H1 (cell line): ENCODE measurements at regions not wholly inside any gene's neighbourhood (a gene's known extent, or its start where the extent isn't known, plus 50 kb on each side); places are given as distances from the start of the nearest gene placed in this dataset.

ENCODE experiments used
- CTCF ChIA-PET: fragments of 300-600 bp; sonication (Branson Sonifier 250); formaldehyde crosslinking; loops from one replicate; lab custom pipeline; 2021; ENCODE audit not compliant: partially characterized antibody; lab: Charles Lee
- POLR2A ChIA-PET: fragments of 300-600 bp; sonication (Branson Sonifier 250); formaldehyde crosslinking; loops from one replicate; lab custom pipeline; 2021; ENCODE audit warnings: inconsistent platforms; ENCODE audit not compliant: partially characterized antibody; lab: Charles Lee
- DNase-seq, 2 experiments: peaks; one replicate each; pipeline versions ENCODE4 v3.0.0 to v3.0.0-alpha.2; 2010 to 2022; ENCODE audit warnings: low spot score in 2 of 2, low read depth in 1 of 2, mixed read lengths in 1 of 2
- FAIRE-seq: peaks from 2 replicates; lab custom pipeline; 2011; peaks lifted over from hg19 to GRCh38; lab: Jason Lieb, UNC
- H2AFZ ChIP-seq: 2 replicates; pipeline ENCODE4 v1.8.1; 2012; ENCODE audit warnings: low read length, inconsistent platforms
- H2AK5ac ChIP-seq: 2 replicates; pipeline ENCODE4 v1.6.1; 2013; ENCODE audit warnings: low read depth, low read length
- H2BK120ac ChIP-seq: replicated peaks from 2 replicates; pipeline ENCODE3; 2013; ENCODE audit warnings: low read depth, low read length, inconsistent platforms
- H2BK12ac ChIP-seq: 2 replicates; pipeline ENCODE4 v1.6.1; 2013; ENCODE audit warnings: low read depth, low read length
- H2BK15ac ChIP-seq: 2 replicates; pipeline ENCODE4 v1.6.1; 2013; ENCODE audit warnings: low read length
- H2BK20ac ChIP-seq: 2 replicates; pipeline ENCODE4 v1.6.1; 2013; ENCODE audit warnings: low read length
- H2BK5ac ChIP-seq: 2 replicates; pipeline ENCODE4 v1.6.1; 2013; ENCODE audit warnings: low read depth, low read length
- H3K14ac ChIP-seq: 2 replicates; pipeline ENCODE4 v1.6.1; 2013; ENCODE audit warnings: inconsistent platforms; ENCODE audit not compliant: insufficient read length
- H3K18ac ChIP-seq: 2 replicates; pipeline ENCODE4 v1.6.1; 2013; ENCODE audit warnings: low read length; ENCODE audit errors: extremely low read depth
- H3K23ac ChIP-seq: 2 replicates; pipeline ENCODE4 v1.6.1; 2013; ENCODE audit warnings: inconsistent platforms; ENCODE audit not compliant: insufficient read length
- H3K23me2 ChIP-seq: 2 replicates; pipeline ENCODE4 v1.6.1; 2013; ENCODE audit warnings: low read depth, low read length
- H3K27ac ChIP-seq: 2 replicates; pipeline ENCODE4 v1.6.1; 2011; ENCODE audit warnings: low read depth, low read length, inconsistent platforms
- H3K27me3 ChIP-seq, 4 experiments: replicated peaks in 1 of 4; 1 replicate in 1 of 4; 2 replicates in 3 of 4; pipeline versions ENCODE4 v1.6.1 to v1.8.1; 2011 to 2013; ENCODE audit warnings: low read length in 3 of 4, mild to moderate bottlenecking in 3 of 4, inconsistent platforms in 2 of 4, mixed read lengths in 2 of 4, moderate library complexity in 1 of 4; ENCODE audit not compliant: control insufficient read depth in 3 of 4, insufficient read depth in 3 of 4; ENCODE audit errors: extremely low read depth in 1 of 4
- H3K36me3 ChIP-seq, 4 experiments: 2 replicates each; pipeline versions ENCODE4 v1.6.1 to v1.8.1; 2011 to 2013; ENCODE audit warnings: mild to moderate bottlenecking in 4 of 4, low read length in 3 of 4, moderate library complexity in 2 of 4, control low read depth in 1 of 4, inconsistent platforms in 1 of 4; ENCODE audit not compliant: insufficient read depth in 4 of 4, control insufficient read depth in 2 of 4
- H3K4ac ChIP-seq: replicated peaks from 2 replicates; pipeline ENCODE3; 2013; ENCODE audit warnings: low read length, low read depth, mixed read lengths, inconsistent platforms; ENCODE audit not compliant: insufficient read length
- H3K4me1 ChIP-seq, 4 experiments: replicated peaks in 1 of 4; 1 replicate in 1 of 4; 2 replicates in 3 of 4; pipeline versions ENCODE4 v1.6.1 to v1.8.1; 2011 to 2013; ENCODE audit warnings: low read length in 3 of 4, inconsistent platforms in 2 of 4, mixed read lengths in 1 of 4; ENCODE audit not compliant: insufficient read depth in 4 of 4, control insufficient read depth in 3 of 4
- H3K4me2 ChIP-seq, 2 experiments: 2 replicates each; pipeline versions ENCODE4 v1.6.1 to v1.8.1; 2011 to 2013; ENCODE audit warnings: low read depth in 2 of 2, low read length in 2 of 2, control low read depth in 1 of 2, inconsistent platforms in 1 of 2, mild to moderate bottlenecking in 1 of 2; ENCODE audit not compliant: insufficient read depth in 1 of 2
- H3K4me3 ChIP-seq, 4 experiments: fragments of 200-600, 300-600 bp in 1 of 4; sonication (generic), shearing (Covaris generic), sonication (Bioruptor Twin) in 1 of 4; 2 replicates each; pipeline versions ENCODE4 v1.5.1 to v1.8.1; 2011 to 2016; ENCODE audit warnings: low read length in 4 of 4, low read depth in 3 of 4, control low read depth in 2 of 4, inconsistent platforms in 2 of 4, mild to moderate bottlenecking in 2 of 4, mixed read lengths in 1 of 4, moderate library complexity in 1 of 4; ENCODE audit not compliant: insufficient read depth in 2 of 4; ENCODE audit errors: extremely low read depth in 1 of 4
- H3K56ac ChIP-seq: replicated peaks from 2 replicates; pipeline ENCODE3; 2013; ENCODE audit warnings: low read depth, mild to moderate bottlenecking, mixed read lengths, low read length, inconsistent platforms; ENCODE audit not compliant: insufficient read length
- H3K79me1 ChIP-seq: 2 replicates; pipeline ENCODE4 v1.6.1; 2013; ENCODE audit warnings: low read depth, low read length, control low read depth
- H3K79me2 ChIP-seq, 2 experiments: 2 replicates each; pipeline versions ENCODE4 v1.6.1 to v1.8.1; 2012 to 2013; ENCODE audit warnings: low read length in 2 of 2, mild to moderate bottlenecking in 2 of 2, inconsistent platforms in 1 of 2; ENCODE audit not compliant: insufficient read depth in 2 of 2, control insufficient read depth in 1 of 2
- H3K9ac ChIP-seq, 4 experiments: replicated peaks in 1 of 4; 1 replicate in 1 of 4; 2 replicates in 3 of 4; pipeline versions ENCODE4 v1.6.1 to v1.8.1; 2011 to 2013; ENCODE audit warnings: low read depth in 3 of 4, low read length in 3 of 4, control low read depth in 2 of 4, mild to moderate bottlenecking in 2 of 4, moderate library complexity in 2 of 4, inconsistent platforms in 1 of 4; ENCODE audit errors: extremely low read depth in 1 of 4
- H3K9me3 ChIP-seq, 2 experiments: 2 replicates each; pipeline versions ENCODE4 v1.6.1 to v1.8.1; 2012 to 2013; ENCODE audit warnings: mild to moderate bottlenecking in 2 of 2, moderate library complexity in 2 of 2, control low read depth in 1 of 2, inconsistent platforms in 1 of 2, low read depth in 1 of 2, low read length in 1 of 2, mixed read lengths in 1 of 2; ENCODE audit not compliant: insufficient read depth in 2 of 2
- H4K20me1 ChIP-seq, 2 experiments: replicated peaks in 1 of 2; 2 replicates each; pipeline versions ENCODE3 to v1.8.1; 2011 to 2013; ENCODE audit warnings: inconsistent platforms in 2 of 2, low read length in 2 of 2, mild to moderate bottlenecking in 1 of 2; ENCODE audit not compliant: insufficient read depth in 2 of 2, control insufficient read depth in 1 of 2
- H4K5ac ChIP-seq: 2 replicates; pipeline ENCODE4 v1.6.1; 2013; ENCODE audit warnings: low read length, low read depth, mixed read lengths, inconsistent platforms; ENCODE audit not compliant: insufficient read length
- H4K8ac ChIP-seq: 2 replicates; pipeline ENCODE4 v1.8.0; 2013; ENCODE audit warnings: mild to moderate bottlenecking, moderate library complexity, low read length, inconsistent platforms; ENCODE audit not compliant: insufficient read depth; ENCODE audit errors: extremely low read depth
- H4K91ac ChIP-seq: replicated peaks from 2 replicates; pipeline ENCODE3; 2013; ENCODE audit warnings: low read length, mixed read lengths, inconsistent platforms; ENCODE audit not compliant: insufficient read length
- CBX5 ChIP-seq: fragments of 300-800, 300-1000 bp; sonication (generic); IDR thresholded peaks from 2 replicates; pipeline ENCODE4 v1.7.1; 2016; ENCODE audit warnings: antibody characterized with exemption, low read length, low read depth
- HDAC6 ChIP-seq: IDR thresholded peaks from one replicate; pipeline ENCODE4 v1.7.1; 2012; ENCODE audit warnings: low read depth, mild to moderate bottlenecking, inconsistent platforms, low read length, moderate library complexity
- JUN ChIP-seq: IDR thresholded peaks from 2 replicates; pipeline ENCODE4 v1.6.1; 2011; ENCODE audit warnings: low read depth, mild to moderate bottlenecking, improper control_type of control experiment, low read length
- NANOG ChIP-seq: IDR thresholded peaks from 2 replicates; pipeline ENCODE4 v1.6.1; 2011; ENCODE audit warnings: low read length, low read depth, mild to moderate bottlenecking, inconsistent platforms; ENCODE audit not compliant: insufficient read depth, poor library complexity, severe bottlenecking
- SAP30 ChIP-seq: fragments of 300-600 bp; sonication (generic); IDR thresholded peaks from 2 replicates; pipeline ENCODE4 v1.7.1; 2012; ENCODE audit warnings: low read length, moderate library complexity, mild to moderate bottlenecking, inconsistent platforms; ENCODE audit not compliant: insufficient read depth, insufficient replicate concordance
- TCF12 ChIP-seq: IDR thresholded peaks from 2 replicates; pipeline ENCODE4 v1.6.1; 2011; ENCODE audit warnings: low read depth, mild to moderate bottlenecking, low read length
- WGBS, 2 experiments: shearing (Covaris generic) in 1 of 2; methylation state at CpG; one replicate each; pipeline versions ENCODE4 v1.1.6 to v1.1.7; 2013 to 2015; ENCODE audit warnings: low lambda C conversion rate in 2 of 2, mixed read lengths in 2 of 2, inconsistent platforms in 1 of 2, low coverage in 1 of 2, missing lambda C conversion rate in 1 of 2; ENCODE audit not compliant: insufficient replicate concordance in 2 of 2, insufficient coverage in 1 of 2, insufficient read length in 1 of 2; ENCODE audit errors: extremely low coverage in 1 of 2, missing lambda C conversion rate in 1 of 2; 5-methylcytosine and 5-hydroxymethylcytosine counted together
- TF ChIP-seq, protein P1 (sequence below): IDR thresholded peaks from 2 replicates; pipeline ENCODE4 v1.6.1; 2011; ENCODE audit warnings: low read depth, mild to moderate bottlenecking, low read length; ENCODE audit not compliant: insufficient read depth

DNA sequence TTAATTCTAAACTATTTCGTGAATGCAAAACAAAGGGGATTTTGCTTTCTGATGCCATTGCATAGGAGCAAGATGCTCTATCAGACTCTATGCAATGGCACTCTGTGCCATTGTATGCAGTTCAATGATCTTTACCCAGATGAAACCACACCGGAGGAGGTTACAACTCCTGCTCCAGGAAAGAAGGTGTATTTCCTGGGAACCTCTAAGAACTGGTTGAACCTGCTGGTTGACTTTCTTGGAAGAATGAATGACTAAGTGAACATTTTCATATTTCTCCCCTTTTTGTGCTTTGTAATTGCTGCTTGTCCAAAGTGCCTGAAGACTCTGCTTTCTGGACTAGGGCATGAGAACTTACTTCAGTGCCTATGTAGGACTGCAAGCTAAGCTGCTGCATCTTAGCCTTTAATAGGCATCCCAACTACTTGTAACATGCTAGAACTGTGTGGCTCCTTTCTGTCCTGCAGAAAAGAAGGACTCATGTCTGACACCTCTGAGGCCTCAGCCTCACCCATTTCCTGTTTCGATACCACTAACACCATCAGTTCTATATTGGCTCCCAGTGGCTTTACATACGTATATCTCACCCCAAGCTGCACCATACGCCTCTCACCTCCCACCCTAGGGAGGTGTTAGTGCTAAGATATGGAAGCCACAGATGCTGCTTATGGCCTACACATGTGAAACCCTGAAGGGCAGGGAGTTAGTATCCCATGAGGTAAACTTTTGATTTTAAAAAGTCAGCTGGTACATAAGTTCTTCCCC lies 193.5 kb upstream of the CNOT2 start:
- H2BK15ac ChIP-seq = no peak overlapping the region
- FAIRE-seq (no peak), DNase-seq (no peak)
- H4K8ac ChIP-seq = no peak overlapping the region
- H2BK12ac ChIP-seq = no peak overlapping the region
- no peak overlapping the region for H3K9ac ChIP-seq
- H3K4me1 ChIP-seq = peaks cover 0 to 6% (median 1%) of the 10 kb centered on the region in 4 experiments; a peak in 1 of 7 replicates
- no peak overlapping the region for H4K5ac ChIP-seq
- H2AK5ac ChIP-seq = no peak overlapping the region
- no peaks in the 10 kb centered on the region for H3K36me3 ChIP-seq
- H2BK5ac ChIP-seq = no peak overlapping the region
- H3K4ac ChIP-seq = no peak overlapping the region
- no peaks in the 10 kb centered on the region for H3K9me3 ChIP-seq
- no peaks in the 10 kb centered on the region for H3K79me2 ChIP-seq
- no peak overlapping the region for H3K56ac ChIP-seq
- no peak overlapping the region for H3K23ac ChIP-seq
- H3K14ac ChIP-seq = no peak overlapping the region
- H4K20me1 ChIP-seq = no peaks in the 10 kb centered on the region
- H2AFZ ChIP-seq = no peak overlapping the region; the same call in 1 of the 2 replicates
- 91% methylated on average over 5 of the region's 5 CpGs; no CpG with 5 or more reads in 1 of the 2 experiments for WGBS, 2 experiments
- H3K23me2 ChIP-seq = no peaks in the 10 kb centered on the region
- no peaks in the 10 kb centered on the region for H3K79me1 ChIP-seq
- H2BK20ac ChIP-seq = no peak overlapping the region
- no peaks in the 10 kb centered on the region for H3K27me3 ChIP-seq
- H3K4me2 ChIP-seq = no peak overlapping the region
- ChIA-PET CTCF (interaction anchor here (0.5 to 0.6 kb wide), 2 partner anchors 29 to 1437 kb away, joined by 3 read pairs; no protein-coding TSS in a partner anchor), POLR2A (no interaction called here)
- H3K27ac ChIP-seq = no peak overlapping the region
- no peak overlapping the region for H3K18ac ChIP-seq
- H2BK120ac ChIP-seq = no peak overlapping the region
- H4K91ac ChIP-seq = no peak overlapping the region
- H3K4me3 ChIP-seq = no peak overlapping the region
- TF ChIP-seq NANOG (no peak), HDAC6 (no peak), TCF12 (no peak), JUN (no peak), SAP30 (no peak), CBX5 (no peak)
- TF ChIP-seq, protein P1, sequence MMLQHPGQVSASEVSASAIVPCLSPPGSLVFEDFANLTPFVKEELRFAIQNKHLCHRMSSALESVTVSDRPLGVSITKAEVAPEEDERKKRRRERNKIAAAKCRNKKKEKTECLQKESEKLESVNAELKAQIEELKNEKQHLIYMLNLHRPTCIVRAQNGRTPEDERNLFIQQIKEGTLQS = no peak
